GM23338 (cell line): ENCODE measurements at regions not wholly inside any gene's neighbourhood (a gene's known extent, or its start where the extent isn't known, plus 50 kb on each side); places are given as distances from the start of the nearest gene placed in this dataset.

Experiments used
- ATAC-seq: fragments of 200-7000 bp; cut with Tn5 transposase; 3 replicates; pipeline ENCODE4 v1.9.1; 2020
- DNase-seq: peaks from one replicate; pipeline ENCODE4 v3.0.0-alpha.2; 2015; ENCODE audit warnings: low spot score
- H2AFZ ChIP-seq: fragments of 200-600 bp; sonication (generic); 2 replicates; pipeline ENCODE4 v1.8.0; 2016; ENCODE audit warnings: antibody characterized with exemption, mild to moderate bottlenecking, moderate library complexity
- H3F3A ChIP-seq: fragments of 200-600 bp; sonication (generic); replicated peaks from 2 replicates; pipeline ENCODE4 v1.8.0; 2017; ENCODE audit warnings: antibody characterized with exemption, mixed run types, low read depth
- H3K27ac ChIP-seq: fragments of 200-600 bp; sonication (generic); 2 replicates; pipeline ENCODE4 v1.6.1; 2016; ENCODE audit warnings: low read depth
- H3K27me3 ChIP-seq: fragments of 200-600 bp; sonication (generic); 2 replicates; pipeline ENCODE4 v1.8.0; 2016; ENCODE audit warnings: mild to moderate bottlenecking, mixed run types, moderate library complexity; ENCODE audit not compliant: insufficient read depth
- H3K36me3 ChIP-seq: fragments of 200-600 bp; sonication (generic); 2 replicates; pipeline ENCODE4 v1.8.0; 2016; ENCODE audit warnings: mild to moderate bottlenecking; ENCODE audit not compliant: insufficient read depth
- H3K4me1 ChIP-seq: fragments of 200-600 bp; sonication (generic); 2 replicates; pipeline ENCODE4 v1.8.0; 2016; ENCODE audit warnings: mild to moderate bottlenecking, moderate library complexity; ENCODE audit not compliant: insufficient read depth
- H3K4me2 ChIP-seq: fragments of 200-600 bp; sonication (generic); 2 replicates; pipeline ENCODE4 v1.7.1; 2017; ENCODE audit warnings: mixed run types
- H3K4me3 ChIP-seq: fragments of 200-600 bp; sonication (generic); 2 replicates; pipeline ENCODE4 v1.6.1; 2016; ENCODE audit warnings: mixed run types
- H3K79me2 ChIP-seq: fragments of 200-600 bp; sonication (generic); replicated peaks from 2 replicates; pipeline ENCODE4 v1.8.0; 2017; ENCODE audit warnings: mild to moderate bottlenecking; ENCODE audit not compliant: insufficient read depth
- H3K9me2 ChIP-seq: fragments of 200-600 bp; sonication (generic); 2 replicates; pipeline ENCODE4 v1.8.0; 2017; ENCODE audit not compliant: insufficient read depth
- H4K20me1 ChIP-seq: fragments of 200-600 bp; sonication (generic); replicated peaks from 2 replicates; pipeline ENCODE4 v1.8.0; 2017; ENCODE audit warnings: mild to moderate bottlenecking; ENCODE audit not compliant: insufficient read depth
- H3K27ac Mint-ChIP-seq: 2 replicates; pipeline ENCODE4 v1.8.0; 2020; ENCODE audit warnings: inconsistent platforms, mild to moderate bottlenecking, moderate library complexity, mixed read lengths
- H3K27me3 Mint-ChIP-seq: 3 replicates; pipeline ENCODE4 v1.8.0; 2022; ENCODE audit warnings: low read depth, mild to moderate bottlenecking, moderate library complexity, mixed read lengths, inconsistent platforms; ENCODE audit not compliant: insufficient read depth, poor library complexity
- H3K36me3 Mint-ChIP-seq: 3 replicates; pipeline ENCODE4 v1.8.0; 2021; ENCODE audit warnings: low read depth, mild to moderate bottlenecking, inconsistent platforms, moderate library complexity, mixed read lengths
- H3K4me1 Mint-ChIP-seq: 3 replicates; pipeline ENCODE4 v1.8.0; 2020; ENCODE audit warnings: mild to moderate bottlenecking, inconsistent platforms, mixed read lengths
- H3K4me3 Mint-ChIP-seq: 3 replicates; pipeline ENCODE4 v1.8.0; 2021; ENCODE audit warnings: moderate library complexity, mild to moderate bottlenecking, inconsistent platforms, mixed read lengths
- H3K9me3 Mint-ChIP-seq: 3 replicates; pipeline ENCODE4 v1.8.0; 2020; ENCODE audit warnings: moderate library complexity, mild to moderate bottlenecking, inconsistent platforms, mixed read lengths
- CREB1 ChIP-seq: fragments of 250-450 bp; sonication (Bioruptor Pico); IDR thresholded peaks from 2 replicates; pipeline ENCODE4 v1.5.0; 2020; ENCODE audit warnings: low read depth, mild to moderate bottlenecking, moderate library complexity
- CTCF ChIP-seq, 2 experiments: fragments of 200-600 bp in 1 of 2; sonication (generic) in 1 of 2; conservative IDR thresholded peaks; 2 replicates each; pipeline versions ENCODE4 v1.5.1 to v1.6.1; 2016 to 2017; ENCODE audit warnings: antibody characterized with exemption in 2 of 2, low read depth in 2 of 2, mild to moderate bottlenecking in 2 of 2, moderate library complexity in 1 of 2
- ETS1 ChIP-seq: IDR thresholded peaks from 2 replicates; pipeline ENCODE4 v1.6.1; 2016; ENCODE audit warnings: antibody characterized with exemption
- EZH2 ChIP-seq: fragments of 200-600 bp; sonication (generic); IDR thresholded peaks from one replicate; pipeline ENCODE4 v1.8.0; 2017; ENCODE audit warnings: antibody characterized with exemption, mild to moderate bottlenecking, low read depth; ENCODE audit not compliant: unreplicated experiment
- EZH2phosphoT487 ChIP-seq: fragments of 200-600 bp; sonication (generic); IDR thresholded peaks from one replicate; pipeline ENCODE4 v1.8.1; 2018; ENCODE audit warnings: antibody characterized with exemption; ENCODE audit not compliant: unreplicated experiment
- JUNB ChIP-seq: IDR thresholded peaks from one replicate; pipeline ENCODE4 v1.6.1; 2016; ENCODE audit warnings: antibody characterized with exemption; ENCODE audit not compliant: unreplicated experiment
- NANOG ChIP-seq: IDR thresholded peaks from 2 replicates; pipeline ENCODE4 v1.6.1; 2016; ENCODE audit warnings: antibody characterized with exemption, borderline replicate concordance
- POLR2AphosphoS5 ChIP-seq: IDR thresholded peaks from 2 replicates; pipeline ENCODE4 v1.6.1; 2016; ENCODE audit warnings: antibody characterized with exemption, low read depth
- REST ChIP-seq: IDR thresholded peaks from one replicate; pipeline ENCODE4 v1.6.1; 2018; ENCODE audit warnings: antibody characterized with exemption; ENCODE audit not compliant: unreplicated experiment
- STAT1 ChIP-seq: IDR thresholded peaks from one replicate; pipeline ENCODE4 v1.6.1; 2016; ENCODE audit warnings: antibody characterized with exemption; ENCODE audit not compliant: unreplicated experiment
- ZNF114 ChIP-seq: fragments of 250-450 bp; sonication (Bioruptor Pico); IDR thresholded peaks from 2 replicates; pipeline ENCODE4 v1.5.0; 2020; ENCODE audit warnings: mild to moderate bottlenecking, moderate library complexity

GRCh38 chr3:87627316-87627715 is 350.9 kb upstream of the POU1F1 start (continued):
- TF ChIP-seq REST (no peak), CREB1 (CRISPR knock-in tag) (no peak), EZH2 (no peak), CTCF (conservative IDR thresholded peaks at IDR 0.05; ENCODE audit: low read depth in 2 of 2) (no peak)

DNA sequence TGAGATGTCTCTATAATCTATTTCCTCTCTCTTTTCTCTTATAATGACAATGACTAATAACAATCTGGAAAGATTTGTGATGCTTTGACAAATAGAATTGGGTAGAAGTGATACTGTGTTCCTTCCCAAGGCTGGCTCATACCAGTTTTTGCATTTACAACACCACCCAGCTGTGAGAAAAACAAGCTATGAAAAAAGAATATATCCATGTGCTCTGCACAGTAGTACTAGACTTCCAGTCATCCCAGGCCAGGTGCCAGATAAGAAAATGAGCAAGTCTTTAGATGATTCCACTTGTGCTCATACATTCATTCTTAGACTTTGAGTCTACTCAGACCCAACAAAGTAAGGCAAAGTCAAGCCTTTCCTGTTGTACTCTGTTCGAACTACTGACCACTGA is 350.2 kb upstream of the POU1F1 start:
- Histone ChIP-seq H4K20me1 (no peaks in the 10 kb centered on the region), H3K27me3 (no peaks in the 10 kb centered on the region), H3K36me3 (no peaks in the 10 kb centered on the region), H3K4me2 (no peak overlapping the region), H3K9me2 (peaks cover 13% of the 10 kb centered on the region; the same call in 1 of the 2 replicates), H3K4me3 (no peak overlapping the region), H3K79me2 (no peaks in the 10 kb centered on the region), H3K4me1 (no peaks in the 10 kb centered on the region), H2AFZ (no peak overlapping the region), H3F3A (no peaks in the 10 kb centered on the region), H3K27ac (no peak overlapping the region)
- H3K9me3 Mint-ChIP-seq, result peaks cover 7% of the 10 kb centered on the region; the same call in 1 of the 3 replicates
- no peak overlapping the region for H3K4me3 Mint-ChIP-seq
- no peaks in the 10 kb centered on the region; the same call in 2 of the 3 replicates for H3K36me3 Mint-ChIP-seq
- no peak for DNase-seq
- no peak for ATAC-seq
- no peaks in the 10 kb centered on the region for H3K27me3 Mint-ChIP-seq
- no peaks in the 10 kb centered on the region for H3K4me1 Mint-ChIP-seq
- H3K27ac Mint-ChIP-seq, result no peak overlapping the region
- TF ChIP-seq JUNB, result no peak
- TF ChIP-seq STAT1, result no peak
- no peak for TF ChIP-seq EZH2
- no peak for TF ChIP-seq ETS1
- no peak for TF ChIP-seq ZNF114 (CRISPR knock-in tag)
- TF ChIP-seq REST, result no peak
- no peak for TF ChIP-seq POLR2AphosphoS5
- TF ChIP-seq NANOG, result no peak
- no peak for TF ChIP-seq EZH2phosphoT487
- no peak for TF ChIP-seq CTCF (conservative IDR thresholded peaks at IDR 0.05; ENCODE audit: low read depth in 2 of 2)
- TF ChIP-seq CREB1 (CRISPR knock-in tag), result no peak
